HEK293 (cell line): ENCODE measurements at regions not wholly inside any gene's neighbourhood (a gene's known extent, or its start where the extent isn't known, plus 50 kb on each side); places are given as distances from the start of the nearest gene placed in this dataset.
A peak's percentile ranks its signal among the peaks of the same experiment; 100 is the strongest.

ENCODE experiments used
- BCL11A ChIP-seq: fragments of 450-650 bp; formaldehyde crosslinking; IDR thresholded peaks from 2 replicates; pipeline ENCODE4 v1.5.1; 2016; ENCODE audit warnings: low read depth, missing biosample characterization, missing genetic modification characterization
- BCL6B ChIP-seq: fragments of 450-650 bp; formaldehyde crosslinking; IDR thresholded peaks from 2 replicates; pipeline ENCODE4 v1.5.1; 2017; ENCODE audit warnings: missing biosample characterization, missing genetic modification characterization
- FEZF1 ChIP-seq: fragments of 450-650 bp; formaldehyde crosslinking; IDR thresholded peaks from 2 replicates; pipeline ENCODE4 v1.5.1; 2016; ENCODE audit warnings: missing biosample characterization, missing genetic modification characterization
- GLI2 ChIP-seq: fragments of 450-650 bp; formaldehyde crosslinking; IDR thresholded peaks from 2 replicates; pipeline ENCODE4; 2017; ENCODE audit warnings: missing biosample characterization, missing genetic modification characterization, low read depth, borderline replicate concordance
- GLIS2 ChIP-seq: fragments of 450-650 bp; formaldehyde crosslinking; IDR thresholded peaks from 2 replicates; pipeline ENCODE4 v1.5.1; 2016; ENCODE audit warnings: missing biosample characterization, missing genetic modification characterization
- HOXC10 ChIP-seq: sonication (generic); formaldehyde crosslinking; IDR thresholded peaks from 2 replicates; pipeline ENCODE4 v1.8.1; 2023; ENCODE audit warnings: mild to moderate bottlenecking, missing genetic modification reagents
- IKZF3 ChIP-seq: fragments of 450-650 bp; IDR thresholded peaks from 2 replicates; pipeline ENCODE4 v1.5.0; 2018; ENCODE audit warnings: missing biosample characterization, mild to moderate bottlenecking, missing genetic modification characterization, moderate library complexity
- KLF10 ChIP-seq: fragments of 450-650 bp; IDR thresholded peaks from 2 replicates; pipeline ENCODE4 v1.5.1; 2018; ENCODE audit warnings: missing biosample characterization, mild to moderate bottlenecking, missing genetic modification characterization
- MZF1 ChIP-seq: fragments of 450-650 bp; formaldehyde crosslinking; IDR thresholded peaks from 2 replicates; pipeline ENCODE4 v1.5.1; 2017; ENCODE audit warnings: missing biosample characterization, missing genetic modification characterization, borderline replicate concordance
- SALL2 ChIP-seq: fragments of 450-650 bp; formaldehyde crosslinking; IDR thresholded peaks from 2 replicates; pipeline ENCODE4 v1.5.0; 2017; ENCODE audit warnings: missing biosample characterization, mild to moderate bottlenecking, missing genetic modification characterization, borderline replicate concordance
- WT1 ChIP-seq: fragments of 450-650 bp; formaldehyde crosslinking; IDR thresholded peaks from 2 replicates; pipeline ENCODE4 v1.5.1; 2016; ENCODE audit warnings: missing biosample characterization, missing genetic modification characterization
- ZBTB21 ChIP-seq: fragments of 450-650 bp; formaldehyde crosslinking; IDR thresholded peaks from 2 replicates; pipeline ENCODE4 v1.5.1; 2017; ENCODE audit warnings: missing biosample characterization, missing genetic modification characterization
- ZBTB6 ChIP-seq: fragments of 450-650 bp; formaldehyde crosslinking; IDR thresholded peaks from 2 replicates; pipeline ENCODE4 v1.5.1; 2017; ENCODE audit warnings: missing biosample characterization, missing genetic modification characterization
- ZBTB7A ChIP-seq: fragments of 450-650 bp; formaldehyde crosslinking; IDR thresholded peaks from 2 replicates; pipeline ENCODE4 v1.5.1; 2016; ENCODE audit warnings: low read depth, missing biosample characterization, missing genetic modification characterization
- ZIC2 ChIP-seq: fragments of 450-650 bp; formaldehyde crosslinking; IDR thresholded peaks from 2 replicates; pipeline ENCODE4 v1.5.1; 2016; ENCODE audit warnings: missing biosample characterization, missing genetic modification characterization
- ZNF169 ChIP-seq: fragments of 450-650 bp; formaldehyde crosslinking; IDR thresholded peaks from 2 replicates; pipeline ENCODE4 v1.5.1; 2016; ENCODE audit warnings: missing biosample characterization, missing genetic modification characterization
- ZNF23 ChIP-seq: fragments of 450-650 bp; formaldehyde crosslinking; IDR thresholded peaks from 2 replicates; pipeline ENCODE4 v1.5.1; 2016; ENCODE audit warnings: missing biosample characterization, missing genetic modification characterization, borderline replicate concordance
- ZNF26 ChIP-seq: fragments of 450-650 bp; formaldehyde crosslinking; IDR thresholded peaks from 2 replicates; pipeline ENCODE4 v1.5.1; 2016; ENCODE audit warnings: missing biosample characterization, missing genetic modification characterization
- ZNF266 ChIP-seq: fragments of 450-650 bp; formaldehyde crosslinking; IDR thresholded peaks from 2 replicates; pipeline ENCODE4 v1.5.1; 2016; ENCODE audit warnings: missing biosample characterization, missing genetic modification characterization, low read depth
- ZNF510 ChIP-seq: fragments of 450-650 bp; formaldehyde crosslinking; IDR thresholded peaks from 2 replicates; pipeline ENCODE4 v1.5.1; 2018; ENCODE audit warnings: mild to moderate bottlenecking, missing genetic modification characterization, missing biosample characterization; ENCODE audit not compliant: insufficient replicate concordance
- ZNF513 ChIP-seq: fragments of 450-650 bp; IDR thresholded peaks from 2 replicates; pipeline ENCODE4 v1.5.1; 2018; ENCODE audit warnings: missing biosample characterization, missing genetic modification characterization
- ZNF518A ChIP-seq: fragments of 450-650 bp; formaldehyde crosslinking; conservative IDR thresholded peaks from 2 replicates; pipeline ENCODE4 v1.5.1; 2016; ENCODE audit warnings: low read depth, missing biosample characterization, missing genetic modification characterization
- ZNF521 ChIP-seq: fragments of 450-650 bp; formaldehyde crosslinking; IDR thresholded peaks from 2 replicates; pipeline ENCODE4 v1.5.1; 2017; ENCODE audit warnings: missing biosample characterization, mild to moderate bottlenecking, missing genetic modification characterization
- ZNF544 ChIP-seq: fragments of 450-650 bp; formaldehyde crosslinking; IDR thresholded peaks from 2 replicates; pipeline ENCODE4 v1.5.0; 2017; ENCODE audit warnings: missing biosample characterization, missing genetic modification characterization
- ZNF558 ChIP-seq: fragments of 450-650 bp; formaldehyde crosslinking; IDR thresholded peaks from 2 replicates; pipeline ENCODE4 v1.5.1; 2016; ENCODE audit warnings: missing biosample characterization, missing genetic modification characterization
- ZNF585B ChIP-seq: fragments of 450-650 bp; formaldehyde crosslinking; IDR thresholded peaks from 2 replicates; pipeline ENCODE4 v1.5.1; 2016; ENCODE audit warnings: missing biosample characterization, missing genetic modification characterization
- ZNF600 ChIP-seq: fragments of 450-650 bp; formaldehyde crosslinking; IDR thresholded peaks from 2 replicates; pipeline ENCODE4 v1.5.1; 2016; ENCODE audit warnings: missing biosample characterization, missing genetic modification characterization
- ZNF623 ChIP-seq: fragments of 450-650 bp; formaldehyde crosslinking; IDR thresholded peaks from 2 replicates; pipeline ENCODE4 v1.5.1; 2016; ENCODE audit warnings: missing biosample characterization, missing genetic modification characterization
- ZNF626 ChIP-seq: fragments of 450-650 bp; sonication (Bioruptor Pico); formaldehyde crosslinking; IDR thresholded peaks from 2 replicates; pipeline ENCODE4 v1.5.1; 2018; ENCODE audit warnings: missing biosample characterization, missing genetic modification characterization, inconsistent platforms
- ZNF658 ChIP-seq: fragments of 450-650 bp; formaldehyde crosslinking; IDR thresholded peaks from 2 replicates; pipeline ENCODE4; 2016; ENCODE audit warnings: missing biosample characterization, missing genetic modification characterization
- ZNF677 ChIP-seq: fragments of 450-650 bp; IDR thresholded peaks from 2 replicates; pipeline ENCODE4 v1.5.0; 2018; ENCODE audit warnings: missing biosample characterization, mild to moderate bottlenecking, missing genetic modification characterization, moderate library complexity
- ZSCAN23 ChIP-seq: fragments of 450-650 bp; formaldehyde crosslinking; IDR thresholded peaks from 2 replicates; pipeline ENCODE4 v1.5.1; 2016; ENCODE audit warnings: missing biosample characterization, missing genetic modification characterization

- TF ChIP-seq BCL6B (tag by site-specific recombination) (no peak), ZNF677 (tag by site-specific recombination) (no peak), IKZF3 (tag by site-specific recombination) (no peak), HOXC10 (CRISPR knock-in tag) (no peak), ZNF513 (tag by site-specific recombination) (no peak), BCL11A (tag by site-specific recombination) (no peak), ZNF521 (tag by site-specific recombination) (no peak), ZNF544 (tag by site-specific recombination) (no peak), ZNF266 (no peak), ZNF626 (tag by site-specific recombination) (no peak), KLF10 (no peak), FEZF1 (peak; percentile 62), ZNF518A (no peak), ZNF558 (tag by site-specific recombination) (no peak), ZIC2 (no peak), ZNF658 (tag by site-specific recombination) (no peak), WT1 (tag by site-specific recombination) (0 out of 2 replicates have a peak, but pooled peaks have one; percentile 21), ZNF26 (no peak), ZSCAN23 (tag by site-specific recombination) (no peak; the same call in 1 of the 2 replicates), ZNF169 (tag by site-specific recombination) (no peak), ZBTB6 (tag by site-specific recombination) (no peak), ZBTB7A (no peak), GLI2 (tag by site-specific recombination) (no peak), ZNF623 (tag by site-specific recombination) (no peak), ZNF585B (tag by site-specific recombination) (no peak), SALL2 (tag by site-specific recombination) (no peak), GLIS2 (tag by site-specific recombination) (no peak), ZNF510 (tag by site-specific recombination) (no peak), ZNF600 (tag by site-specific recombination) (no peak), MZF1 (tag by site-specific recombination) (no peak), ZBTB21 (tag by site-specific recombination) (no peak), ZNF23 (tag by site-specific recombination) (no peak)
These were observed 177.2 kb upstream of the MAP3K1 start (continued) for GRCh38 chr5:56638061-56638621.
